GM21390 (cell line): ENCODE measurements at regions not wholly inside any gene's neighbourhood (a gene's known extent, or its start where the extent isn't known, plus 50 kb on each side); places are given as distances from the start of the nearest gene placed in this dataset.
"Not testable (repeated sequence)": the region's sequence is repeated elsewhere in the genome, so short reads cannot be mapped to it uniquely, and the experiment has no call there.

Experiments
- ATAC-seq: cut with Tn5 transposase; IDR thresholded peaks from one replicate; pipeline ENCODE4 v1.9.1; 2021; ENCODE audit not compliant: unreplicated experiment

DNA sequence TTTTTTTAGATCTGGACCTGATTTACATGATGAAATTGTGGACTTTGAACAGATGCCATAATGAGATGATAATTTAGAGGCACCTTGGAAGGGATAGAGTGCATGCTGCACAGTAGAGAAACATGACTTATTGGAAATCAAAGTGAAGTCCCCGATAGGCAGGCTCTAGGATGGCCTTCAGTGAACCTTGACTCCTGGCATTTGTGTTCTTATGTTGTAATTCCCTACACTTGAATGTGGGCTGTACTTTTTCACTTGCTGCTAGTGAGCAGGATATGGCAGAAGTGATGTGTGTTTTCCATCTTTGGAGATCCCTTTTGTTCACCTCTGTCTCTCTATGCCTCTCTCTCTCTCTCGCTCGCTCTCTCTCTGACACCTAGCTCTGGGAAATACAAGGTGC is 1614.6 kb downstream of the PCDH9 start:
- no peak for ATAC-seq

- no peak for ATAC-seq
Observed at GRCh38 chr13:65613004-65613403, 1617.1 kb downstream of the PCDH9 start.

DNA sequence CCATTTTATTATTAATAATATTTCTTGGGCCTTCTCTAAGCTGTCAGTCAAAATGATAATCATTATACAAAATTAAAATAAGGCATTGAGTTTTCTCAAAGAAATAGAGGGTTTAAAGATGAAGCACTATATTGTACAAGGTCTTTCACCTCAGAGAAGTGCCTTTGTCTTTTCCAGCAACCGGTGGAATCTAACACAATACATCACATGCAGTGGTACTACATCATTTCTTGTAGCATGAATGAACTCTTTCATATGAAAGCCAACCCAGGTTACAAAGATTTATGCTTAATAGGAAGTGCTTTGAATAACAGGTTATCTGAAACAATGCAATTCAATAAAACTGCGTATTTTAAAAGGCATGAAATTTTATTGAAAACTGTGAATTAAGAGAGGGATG is 1620.8 kb downstream of the PCDH9 start:
- no peak for ATAC-seq

- ATAC-seq: no peak
Observed at GRCh38 chr13:65606622-65607021, 1623.5 kb downstream of the PCDH9 start.

DNA sequence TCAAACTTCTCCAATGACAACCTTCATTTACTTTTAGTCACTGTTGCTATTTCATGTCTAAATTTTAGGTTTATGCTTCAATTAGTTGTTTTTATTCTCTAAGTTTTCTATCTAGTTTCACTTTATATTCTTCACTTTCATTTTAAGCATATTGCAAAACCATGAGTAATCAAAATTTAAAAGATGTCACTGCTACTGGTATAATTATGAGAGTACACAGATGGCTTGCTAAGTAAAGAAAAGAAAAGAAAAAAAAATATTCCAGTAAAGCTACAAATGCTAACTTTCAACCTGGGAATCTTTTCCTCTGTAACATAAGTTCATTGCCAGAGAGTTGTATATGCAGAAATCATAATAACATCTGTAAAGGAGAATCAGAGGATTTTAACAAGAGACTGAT is 1624.7 kb downstream of the PCDH9 start:
- no peak for ATAC-seq

GRCh38 chr13:65603160-65603559 is 1627.0 kb downstream of the PCDH9 start:
- no peak for ATAC-seq

GRCh38 chr13:65601855-65602254 is 1628.3 kb downstream of the PCDH9 start:
- no peak for ATAC-seq

DNA sequence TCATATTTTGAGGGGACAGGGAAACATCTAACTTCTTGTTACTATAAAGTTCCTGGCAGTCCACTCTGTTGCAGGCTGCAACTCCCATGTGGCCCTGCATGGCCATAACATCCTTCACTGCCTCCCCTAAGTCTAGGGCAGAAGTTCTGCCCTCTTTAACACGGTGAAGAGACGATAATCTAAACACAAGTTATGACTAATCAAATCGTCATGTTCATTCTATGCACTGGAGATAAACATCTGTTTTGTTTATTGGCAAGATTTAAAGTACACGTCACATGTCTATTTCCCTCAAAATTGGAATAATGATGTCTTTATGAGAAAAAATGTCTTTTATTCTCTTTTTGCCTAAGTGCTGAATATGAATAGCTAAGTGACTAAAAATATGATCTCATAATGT is 1629.4 kb downstream of the PCDH9 start:
- ATAC-seq: no peak

- no peak for ATAC-seq
Observed at GRCh38 chr13:65597839-65598818, 1632.0 kb downstream of the PCDH9 start.

DNA sequence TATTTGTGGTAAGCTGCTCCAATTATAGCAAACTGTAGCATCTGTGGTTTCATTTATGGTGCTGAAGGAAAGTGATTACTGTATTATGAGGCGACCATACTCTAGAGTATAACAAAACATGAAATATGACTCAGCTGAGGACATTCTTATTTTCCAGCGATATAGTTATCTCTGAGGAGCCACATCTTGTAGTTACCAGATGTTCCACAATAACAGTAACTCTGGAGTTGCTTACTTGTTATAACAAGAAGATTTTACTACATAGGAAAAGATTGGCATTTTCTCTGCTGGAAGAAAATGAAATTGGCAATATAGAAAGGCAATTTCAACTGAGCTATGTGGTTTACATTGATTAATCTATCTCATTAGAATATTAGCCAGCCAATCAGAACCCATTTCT is 1634.2 kb downstream of the PCDH9 start:
- no peak for ATAC-seq

DNA sequence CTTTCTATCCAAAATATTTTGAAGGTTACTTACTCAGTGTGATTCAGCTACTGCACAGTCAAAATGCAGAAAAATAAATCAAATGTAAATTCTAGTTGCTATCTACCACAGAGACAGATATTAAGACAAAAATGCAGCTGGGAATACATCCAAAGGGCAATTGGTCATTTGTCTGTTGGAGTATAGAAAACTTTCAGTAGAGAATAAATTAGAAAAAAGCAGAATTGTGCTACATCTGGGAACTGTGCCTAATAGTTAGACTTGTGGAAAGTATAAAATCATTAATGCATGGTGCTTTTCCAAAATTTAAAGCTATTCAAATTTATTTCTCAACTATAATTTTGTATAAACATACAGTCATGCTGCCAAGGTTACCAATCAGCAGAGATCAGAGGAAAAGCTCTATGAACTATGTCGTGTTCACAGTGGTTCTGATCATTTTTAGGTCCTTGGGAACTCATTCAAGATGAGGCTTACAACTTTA is 1635.8 kb downstream of the PCDH9 start:
- no peak for ATAC-seq

- ATAC-seq: no peak
Observed at GRCh38 chr13:65593298-65593874, 1636.8 kb downstream of the PCDH9 start.

- no peak for ATAC-seq
Observed at GRCh38 chr13:65592731-65593130, 1637.4 kb downstream of the PCDH9 start.

DNA sequence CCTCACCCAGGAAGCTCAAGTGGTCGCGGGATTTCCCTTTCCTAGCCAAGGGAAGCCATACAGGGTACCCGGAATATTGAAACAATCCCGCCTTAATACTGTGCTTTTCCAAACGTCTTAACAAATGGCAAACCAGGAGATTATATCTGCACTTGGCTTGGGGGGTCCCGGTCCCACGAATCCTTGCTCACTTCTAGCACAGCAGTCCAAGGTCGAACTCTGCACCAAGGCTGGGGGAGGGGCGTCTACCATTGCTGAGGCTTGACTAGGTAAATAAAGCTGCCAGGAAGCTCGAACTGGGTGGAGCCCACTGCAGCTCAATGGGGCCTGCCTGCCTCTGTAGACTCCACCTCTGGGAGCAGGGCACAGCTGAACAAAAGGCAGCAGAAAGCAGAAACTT is 1644.8 kb downstream of the PCDH9 start:
- ATAC-seq: no peak

DNA sequence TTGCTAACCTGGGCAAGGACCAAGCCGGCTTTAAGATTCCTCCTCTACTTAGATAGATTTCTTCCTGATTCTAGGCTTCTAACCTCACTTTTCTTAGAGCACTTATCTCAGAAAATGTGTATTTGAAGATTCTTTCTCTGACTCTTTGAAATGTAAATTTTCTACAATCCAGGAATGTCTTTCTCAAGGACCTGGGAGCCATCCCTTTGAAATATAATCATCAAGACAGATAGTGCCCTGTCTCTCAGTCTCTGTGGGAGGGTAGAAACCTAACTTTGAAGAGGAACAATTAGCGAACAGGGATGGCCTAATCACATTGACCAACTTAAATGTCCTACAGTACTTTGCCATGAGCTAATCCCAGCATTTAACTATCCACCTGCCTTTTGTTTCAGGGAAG is 1646.0 kb downstream of the PCDH9 start:
- ATAC-seq: no peak

DNA sequence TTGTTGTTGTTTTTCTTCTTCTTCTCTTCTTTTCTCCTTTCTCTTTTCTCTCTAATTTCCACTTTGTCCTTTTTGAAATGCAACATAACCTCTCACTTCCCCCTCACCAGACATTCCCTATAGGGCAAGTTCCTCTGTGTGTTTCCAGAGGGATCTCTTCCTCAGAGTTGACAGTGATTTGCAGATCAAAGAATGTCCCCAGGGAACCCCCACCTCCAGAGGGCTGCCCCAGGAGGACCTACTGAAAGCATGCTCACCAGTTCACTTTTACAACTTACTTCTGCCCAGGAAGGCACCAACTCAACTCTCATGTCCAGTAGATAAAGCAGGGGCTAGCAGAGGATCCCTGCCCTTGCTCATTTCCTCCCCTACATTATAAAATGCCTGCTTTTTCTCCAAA is 1648.0 kb downstream of the PCDH9 start:
- ATAC-seq: no peak

- not testable (repeated sequence) for ATAC-seq
Observed at GRCh38 chr13:65564561-65564960, 1665.6 kb downstream of the PCDH9 start.

GRCh38 chr13:65562305-65562704 is 1667.8 kb downstream of the PCDH9 start:
- ATAC-seq: no peak

GRCh38 chr13:65560936-65561335 is 1669.2 kb downstream of the PCDH9 start:
- ATAC-seq: no peak

- ATAC-seq: no peak
Observed at GRCh38 chr13:65555962-65556361, 1674.2 kb downstream of the PCDH9 start.

DNA sequence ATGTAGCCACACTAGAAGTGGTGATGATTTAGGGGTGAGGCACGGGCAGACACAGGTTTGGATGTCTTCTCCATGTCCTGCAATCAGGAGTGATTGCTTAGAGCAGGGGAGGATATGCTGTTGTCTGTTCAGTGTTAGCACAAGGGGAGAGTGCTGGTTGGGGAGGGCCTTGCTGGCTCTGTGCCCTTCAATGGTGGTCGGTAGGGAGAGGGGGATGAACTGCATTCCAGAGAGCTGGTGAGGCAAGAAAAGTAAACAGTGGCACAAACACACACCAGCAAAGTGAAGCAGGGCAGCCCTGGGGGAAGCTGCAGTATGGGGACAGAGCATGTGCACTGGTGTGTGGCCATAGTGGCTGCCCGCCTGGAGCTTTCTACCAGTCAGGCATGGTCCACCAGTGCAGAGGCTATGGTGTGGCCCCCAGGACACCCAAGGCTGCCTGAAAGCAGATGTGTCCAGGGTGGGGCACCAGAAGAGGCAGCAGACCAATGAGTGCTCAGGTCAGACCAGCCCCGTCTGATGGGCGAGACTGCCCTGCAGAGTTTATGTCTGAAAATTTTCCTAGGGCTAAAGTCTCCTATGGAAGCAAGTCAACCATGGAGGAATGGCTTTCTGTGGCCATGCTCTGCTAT is 1676.9 kb downstream of the PCDH9 start:
- no peak for ATAC-seq

- ATAC-seq: no peak
Observed at GRCh38 chr13:65551208-65551607, 1678.9 kb downstream of the PCDH9 start.
